Stomach (tissue), 8 donors: ENCODE measurements at regions not wholly inside any gene's neighbourhood (a gene's known extent, or its start where the extent isn't known, plus 50 kb on each side); places are given as distances from the start of the nearest gene placed in this dataset.

Experiments
- DNase-seq, 2 donors: peaks; one replicate each; pipeline versions ENCODE4 v3.0.0 to v3.0.0-alpha.2; 2013 to 2019
- H3K27ac ChIP-seq, 5 donors: fragments of 200-600 bp in 4 of 5; sonication (generic) in 4 of 5; one replicate each; pipeline ENCODE4 v1.5.1; 2013 to 2019; ENCODE audit warnings: mild to moderate bottlenecking in 1 of 5, moderate library complexity in 1 of 5
- H3K27me3 ChIP-seq, 3 donors: fragments of 200-600 bp; sonication (generic); one replicate each; pipeline ENCODE4 v1.5.1; 2017 to 2019; ENCODE audit warnings: mixed run types in 1 of 3
- H3K36me3 ChIP-seq, 4 donors: fragments of 200-600 bp; sonication (generic); 1 replicate in 3 of 4; 2 replicates in 1 of 4; pipeline ENCODE4 v1.5.1; 2016 to 2019
- H3K4me1 ChIP-seq, 4 donors: fragments of 200-600 bp; sonication (generic); one replicate each; pipeline ENCODE4 v1.5.1; 2016 to 2019
- H3K4me3 ChIP-seq, 4 donors: fragments of 200-600 bp; sonication (generic) in 3 of 4; one replicate each; pipeline ENCODE4 v1.5.1; 2016 to 2019; ENCODE audit warnings: mild to moderate bottlenecking in 1 of 4
- H3K9me3 ChIP-seq, 4 donors: fragments of 200-600 bp; sonication (generic); one replicate each; pipeline ENCODE4 v1.5.1; 2016 to 2019
- EP300 ChIP-seq: sonication (generic); formaldehyde crosslinking; IDR thresholded peaks from one replicate; pipeline ENCODE4 v1.6.1; 2017; ENCODE audit warnings: antibody characterized with exemption
- POLR2A ChIP-seq, 4 donors: fragments of 450-650 bp; IDR thresholded peaks; one replicate each; pipeline ENCODE4 v1.6.1; 2016; ENCODE audit warnings: antibody characterized with exemption in 4 of 4, control low read depth in 2 of 4, mild to moderate bottlenecking in 1 of 4, moderate library complexity in 1 of 4
- POLR2AphosphoS5 ChIP-seq, 3 donors: sonication (generic); formaldehyde crosslinking; IDR thresholded peaks; one replicate each; pipeline ENCODE4 v1.6.1; 2016; ENCODE audit warnings: antibody characterized with exemption in 3 of 3
- WGBS, 5 donors: extraction: QIAGEN DNeasy Blood & Tissue Kit in 3 of 5; methylation state at CpG; one replicate each; pipeline versions ENCODE4 v1.1.5 to v1.1.7; 2013 to 2018; 5-methylcytosine and 5-hydroxymethylcytosine counted together
- intact Hi-C: fragments of 100-400 bp; cut with DNase I; formaldehyde crosslinking; loops from one replicate; pipeline ENCODE4 v1.15.1; 2023; ENCODE audit warnings: low total_unique reads
- TF ChIP-seq, protein P1 (sequence below), 7 experiments: fragments of 450-650 bp in 4 of 7; fragments of 200-600 bp in 3 of 7; sonication (generic) in 3 of 7; IDR thresholded peaks; one replicate each; pipeline ENCODE4 v1.5.1; 2016 to 2019; ENCODE audit warnings: antibody characterized with exemption in 7 of 7, control low read depth in 2 of 7, mild to moderate bottlenecking in 1 of 7
- donor health status: healthy with polysubstance abuse.
- donor health status: Bipolar disorder and iron deficiency.
- donor health status: healthy.

DNA sequence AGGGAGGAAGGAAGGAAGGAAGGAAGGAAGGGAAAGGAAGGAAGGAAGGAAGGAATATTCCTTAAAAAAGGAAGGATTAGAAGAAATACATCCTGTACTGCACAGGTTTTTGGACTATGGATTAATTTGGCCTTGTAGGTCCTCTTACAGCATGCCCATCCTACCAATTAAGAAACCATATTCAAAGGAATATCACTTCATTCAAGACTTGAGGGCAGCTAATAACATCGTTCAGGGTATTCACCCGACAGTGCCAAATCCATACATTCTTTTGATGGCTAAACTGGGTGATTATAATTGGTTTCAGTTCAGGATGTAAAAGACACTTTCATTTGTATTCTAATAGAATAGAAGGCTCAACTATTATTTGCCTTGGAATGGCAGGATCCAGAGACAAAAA is 410.3 kb downstream of the PLOD2 start:
- Histone ChIP-seq H3K9me3 (no peaks in the 10 kb centered on the region), H3K4me1 (no peaks in the 10 kb centered on the region), H3K27ac (no peak overlapping the region), H3K27me3 (no peaks in the 10 kb centered on the region), H3K4me3 (no peak overlapping the region), H3K36me3 (no peaks in the 10 kb centered on the region)
- no peak for DNase-seq
- intact Hi-C loops, result no loop called here
- WGBS, 5 donors, result 90 to 97% (median 97%) methylated on average over 2 of the region's 2 CpGs
- TF ChIP-seq, protein P1, sequence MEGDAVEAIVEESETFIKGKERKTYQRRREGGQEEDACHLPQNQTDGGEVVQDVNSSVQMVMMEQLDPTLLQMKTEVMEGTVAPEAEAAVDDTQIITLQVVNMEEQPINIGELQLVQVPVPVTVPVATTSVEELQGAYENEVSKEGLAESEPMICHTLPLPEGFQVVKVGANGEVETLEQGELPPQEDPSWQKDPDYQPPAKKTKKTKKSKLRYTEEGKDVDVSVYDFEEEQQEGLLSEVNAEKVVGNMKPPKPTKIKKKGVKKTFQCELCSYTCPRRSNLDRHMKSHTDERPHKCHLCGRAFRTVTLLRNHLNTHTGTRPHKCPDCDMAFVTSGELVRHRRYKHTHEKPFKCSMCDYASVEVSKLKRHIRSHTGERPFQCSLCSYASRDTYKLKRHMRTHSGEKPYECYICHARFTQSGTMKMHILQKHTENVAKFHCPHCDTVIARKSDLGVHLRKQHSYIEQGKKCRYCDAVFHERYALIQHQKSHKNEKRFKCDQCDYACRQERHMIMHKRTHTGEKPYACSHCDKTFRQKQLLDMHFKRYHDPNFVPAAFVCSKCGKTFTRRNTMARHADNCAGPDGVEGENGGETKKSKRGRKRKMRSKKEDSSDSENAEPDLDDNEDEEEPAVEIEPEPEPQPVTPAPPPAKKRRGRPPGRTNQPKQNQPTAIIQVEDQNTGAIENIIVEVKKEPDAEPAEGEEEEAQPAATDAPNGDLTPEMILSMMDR (IDR thresholded peaks at IDR 0.05), result no peak
- TF ChIP-seq POLR2AphosphoS5 (IDR thresholded peaks at IDR 0.05), result no peak
- no peak for TF ChIP-seq EP300
- TF ChIP-seq POLR2A (IDR thresholded peaks at IDR 0.05), result no peak

DNA sequence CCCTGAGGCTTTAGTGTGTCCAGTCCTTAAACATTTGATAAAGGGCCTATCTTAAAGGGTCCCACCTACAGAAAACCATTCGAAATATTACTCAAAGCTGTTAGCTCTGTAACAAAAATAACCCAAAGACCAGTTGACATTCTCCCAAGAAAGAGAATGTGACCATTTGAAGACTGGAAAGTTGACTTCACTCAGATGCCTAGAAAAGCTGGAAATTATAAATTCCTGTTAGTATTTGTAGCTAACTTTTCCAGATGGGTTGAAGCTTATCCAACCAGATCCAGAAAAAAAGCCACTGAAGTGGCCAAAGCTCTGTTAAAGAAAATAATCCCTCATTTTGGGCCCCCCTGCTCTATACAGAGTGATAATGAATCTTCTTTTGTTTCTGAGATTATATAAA is 408.4 kb downstream of the PLOD2 start:
- Histone ChIP-seq H3K36me3 (no peaks in the 10 kb centered on the region), H3K4me3 (no peak overlapping the region), H3K27me3 (no peaks in the 10 kb centered on the region), H3K4me1 (no peaks in the 10 kb centered on the region), H3K27ac (no peak overlapping the region), H3K9me3 (no peaks in the 10 kb centered on the region)
- intact Hi-C loops, result no loop called here
- no peak for DNase-seq
- TF ChIP-seq POLR2AphosphoS5 (IDR thresholded peaks at IDR 0.05) (no peak), POLR2A (IDR thresholded peaks at IDR 0.05) (no peak)
- TF ChIP-seq, protein P1 (IDR thresholded peaks at IDR 0.05), result no peak
- 42 to 60% (median 48%) methylated on average over 1 of the region's 1 CpG for WGBS, 5 donors

DNA sequence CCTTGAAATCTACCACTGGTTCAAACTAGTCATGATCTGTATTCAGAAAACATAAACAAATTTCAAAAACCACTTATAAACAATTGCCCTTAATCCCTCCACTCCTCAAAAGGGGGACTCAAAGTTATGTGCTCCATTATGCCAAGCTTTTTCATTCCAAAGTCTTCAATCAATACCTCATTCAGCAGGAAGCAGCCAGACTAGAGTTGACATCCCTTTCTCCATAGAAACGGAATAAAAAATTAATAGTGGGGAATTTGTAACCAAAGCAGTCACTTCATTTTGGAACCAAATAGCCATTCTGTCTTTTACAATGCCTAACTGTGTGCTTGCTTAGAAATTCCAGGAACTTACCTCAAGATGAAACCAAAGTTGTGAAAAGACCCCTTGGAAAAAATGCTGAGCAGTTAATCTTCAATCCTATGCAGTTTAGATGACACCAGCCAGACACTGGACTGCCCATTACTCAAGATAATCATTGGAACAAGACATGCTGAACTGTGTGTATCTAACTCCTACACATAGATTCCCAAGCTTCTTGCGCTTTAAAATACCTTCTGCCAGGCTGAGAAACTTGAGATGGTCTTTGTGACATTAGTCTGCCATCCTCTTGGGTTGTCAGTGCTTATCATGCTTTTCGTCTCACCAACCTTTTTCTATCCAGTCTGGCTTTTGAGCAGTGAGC is 406.2 kb downstream of the PLOD2 start:
- TF ChIP-seq POLR2AphosphoS5 (IDR thresholded peaks at IDR 0.05), result no peak
- TF ChIP-seq, protein P1 (IDR thresholded peaks at IDR 0.05), result no peak
- no peak for TF ChIP-seq EP300
- no peak for TF ChIP-seq POLR2A (IDR thresholded peaks at IDR 0.05)
- Histone ChIP-seq H3K36me3 (no peaks in the 10 kb centered on the region), H3K9me3 (no peaks in the 10 kb centered on the region), H3K27ac (no peak overlapping the region), H3K27me3 (no peaks in the 10 kb centered on the region), H3K4me1 (no peaks in the 10 kb centered on the region), H3K4me3 (no peak overlapping the region)
- DNase-seq, result no peak
- 81 to 89% (median 85%) methylated on average over 3 of the region's 3 CpGs for WGBS, 5 donors
- intact Hi-C loops, result no loop called here

DNA sequence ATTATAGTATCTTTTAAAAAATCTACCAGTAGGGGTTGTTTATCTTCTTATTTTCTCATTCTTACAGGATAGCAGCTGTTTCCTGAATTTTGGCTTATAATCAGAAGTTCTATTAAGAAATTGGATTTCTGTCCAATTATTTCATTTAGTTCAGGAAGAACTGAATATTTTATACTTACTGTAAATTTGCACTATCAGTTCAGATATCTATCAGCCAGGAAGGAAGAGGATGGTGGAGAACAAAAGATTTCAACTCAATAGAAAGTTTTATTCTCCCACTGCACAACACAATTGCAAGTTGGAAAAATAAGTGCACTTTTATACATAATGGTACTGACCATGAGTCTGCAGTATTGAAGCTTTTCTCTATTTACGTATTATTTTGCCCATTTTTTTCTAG is 400.9 kb downstream of the PLOD2 start:
- TF ChIP-seq POLR2A (IDR thresholded peaks at IDR 0.05), result no peak
- TF ChIP-seq EP300, result no peak
- TF ChIP-seq, protein P1 (IDR thresholded peaks at IDR 0.05), result no peak
- no peak for TF ChIP-seq POLR2AphosphoS5 (IDR thresholded peaks at IDR 0.05)
- whole genome bisulfite sequencing, 5 donors, result 71 to 89% (median 80%) methylated on average over 1 of the region's 1 CpG
- no peak overlapping the region for H3K4me3 ChIP-seq
- H3K36me3 ChIP-seq, result no peaks in the 10 kb centered on the region
- intact Hi-C loops, result no loop called here
- no peak for DNase-seq
- no peaks in the 10 kb centered on the region for H3K4me1 ChIP-seq
- no peaks in the 10 kb centered on the region for H3K9me3 ChIP-seq
- no peaks in the 10 kb centered on the region for H3K27me3 ChIP-seq
- no peak overlapping the region for H3K27ac ChIP-seq
